SKM-1 treated with dmso at 0.1 percent for 144 hours (cell line): ENCODE measurements at regions not wholly inside any gene's neighbourhood (a gene's known extent, or its start where the extent isn't known, plus 50 kb on each side); places are given as distances from the start of the nearest gene placed in this dataset.
"Not testable (repeated sequence)": the region's sequence is repeated elsewhere in the genome, so short reads cannot be mapped to it uniquely, and the experiment has no call there.

Experiments used
- DNase-seq: peaks from one replicate; lab custom pipeline; 2025; ENCODE audit not compliant: unreplicated experiment; lab: John Stamatoyannopoulos, UW

DNA sequence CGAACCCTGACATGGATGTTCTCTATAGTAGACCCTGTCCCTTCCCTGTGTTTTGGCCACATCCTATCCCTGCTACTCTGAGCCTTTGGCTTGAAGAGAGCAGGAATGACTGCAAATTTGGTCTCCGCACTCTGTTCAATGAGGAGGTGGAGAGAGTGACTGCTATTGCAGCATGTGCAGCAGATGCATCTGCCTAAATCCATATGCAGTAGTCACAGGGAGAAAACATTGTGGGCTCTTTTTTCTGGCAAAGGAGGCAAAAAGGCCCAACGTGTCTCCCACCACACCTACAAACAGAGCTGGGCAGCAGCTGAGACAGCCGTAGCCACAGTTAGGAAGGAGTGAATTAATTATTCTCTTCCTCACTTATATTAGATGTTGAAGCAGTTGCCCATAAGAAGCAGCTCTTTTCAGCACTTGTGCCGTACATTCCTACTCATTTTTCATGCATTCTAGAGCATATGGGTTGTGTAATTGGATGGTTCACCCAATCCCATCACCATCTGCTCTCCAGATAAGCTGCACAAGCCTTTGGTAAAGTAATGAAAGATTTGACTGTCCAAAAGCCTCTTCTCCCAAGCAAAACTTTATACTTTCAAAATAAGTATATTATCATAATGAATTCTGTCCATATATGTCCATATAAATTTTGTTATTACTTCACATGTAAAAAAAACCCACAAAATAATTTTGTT, 147.9 kb upstream of the FAM47A start:
- no peak for DNase-seq

DNA sequence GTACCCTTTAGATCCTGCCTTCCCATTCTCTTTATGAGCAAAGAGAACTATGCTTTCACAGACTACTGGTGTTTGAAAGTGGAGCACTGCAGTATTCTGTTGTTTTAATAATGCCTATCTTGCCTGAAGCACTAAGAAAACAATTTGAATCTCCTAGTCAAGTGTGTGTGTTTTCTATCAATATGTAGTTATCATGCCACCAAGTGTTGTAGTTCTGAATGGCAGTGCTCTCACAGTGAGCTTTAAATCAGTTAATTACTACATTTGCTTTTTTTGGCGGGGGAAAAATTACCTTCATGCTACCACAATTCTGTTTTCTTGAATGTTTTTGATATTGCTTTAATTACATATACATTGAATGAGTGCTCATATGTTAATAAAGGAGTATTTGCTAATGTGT, 143.6 kb upstream of the FAM47A start:
- no peak for DNase-seq

DNA sequence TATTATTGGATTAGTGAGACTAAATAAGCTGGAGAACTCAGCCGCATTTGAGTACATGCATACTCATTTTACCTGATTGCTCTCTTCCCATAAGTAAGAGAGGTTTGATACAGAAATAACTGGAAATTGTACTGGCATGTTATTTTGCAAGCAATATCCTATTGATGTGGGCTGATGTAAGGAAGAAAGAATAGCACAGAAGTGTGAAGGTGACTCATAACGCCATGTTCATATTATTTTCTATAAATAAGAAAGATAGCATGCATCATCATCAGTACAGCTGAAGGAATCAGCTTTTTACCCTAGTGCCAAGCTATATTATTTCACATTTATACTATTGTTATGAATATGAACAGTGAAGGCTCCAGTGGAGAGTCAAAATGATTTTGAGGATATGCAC, 138.3 kb upstream of the FAM47A start:
- DNase-seq: no peak

DNA sequence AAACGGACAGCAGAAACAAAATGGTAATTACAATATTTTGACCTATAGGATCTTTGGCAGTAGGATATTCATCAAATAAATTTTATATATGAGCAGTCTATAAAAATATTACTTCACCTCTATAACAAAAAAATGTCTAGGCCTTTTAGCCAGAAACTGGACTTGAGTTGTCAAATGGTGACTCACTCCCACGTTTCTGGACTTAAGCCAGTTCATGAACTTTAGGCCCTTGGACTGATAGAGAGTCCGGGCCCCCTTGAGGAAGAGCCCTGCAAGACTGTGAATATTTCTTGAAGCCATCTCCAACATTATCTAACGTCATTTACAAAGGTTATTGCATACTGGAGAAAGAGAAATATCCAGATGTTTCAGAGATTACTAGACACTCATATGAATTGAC, 106.8 kb upstream of the FAM47A start:
- DNase-seq: no peak

DNA sequence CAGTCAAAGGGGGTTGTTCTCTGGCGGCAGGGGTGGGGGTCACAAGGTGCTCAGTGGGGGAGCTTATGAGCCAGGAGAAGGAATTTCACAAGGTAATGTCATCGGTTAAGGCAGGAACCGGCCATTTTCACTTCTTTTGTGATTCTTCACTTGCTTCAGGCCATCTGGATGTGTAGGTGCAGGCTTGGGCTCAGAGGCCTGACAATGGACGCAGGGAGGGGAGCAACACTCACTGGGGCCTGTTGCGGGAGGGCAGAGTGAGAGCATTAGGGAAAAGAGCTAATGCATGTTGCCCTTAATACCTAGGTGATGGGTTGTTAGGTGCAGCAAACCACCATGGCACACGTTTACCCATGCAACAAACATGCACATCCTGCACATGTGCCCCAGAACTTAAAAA, 98.0 kb upstream of the FAM47A start:
- DNase-seq: not testable (repeated sequence)

DNA sequence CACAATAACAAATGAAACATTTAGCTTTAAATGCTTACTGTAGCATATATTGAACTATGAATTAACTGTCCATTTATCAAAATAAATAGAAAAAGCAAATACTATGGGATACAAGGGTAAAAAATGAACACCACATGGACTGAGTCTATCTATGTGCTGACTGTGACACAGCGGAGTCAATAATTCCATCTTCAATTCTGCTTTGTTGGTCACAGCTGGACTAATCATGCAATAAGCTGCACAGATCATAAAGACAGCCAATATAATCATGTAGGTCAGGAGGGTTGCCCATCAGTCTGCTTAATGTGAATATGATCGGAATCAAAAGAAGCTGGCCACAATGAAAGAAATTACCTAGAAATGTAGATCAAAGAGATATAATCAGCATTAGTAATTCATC, 95.7 kb upstream of the FAM47A start:
- no peak for DNase-seq

DNA sequence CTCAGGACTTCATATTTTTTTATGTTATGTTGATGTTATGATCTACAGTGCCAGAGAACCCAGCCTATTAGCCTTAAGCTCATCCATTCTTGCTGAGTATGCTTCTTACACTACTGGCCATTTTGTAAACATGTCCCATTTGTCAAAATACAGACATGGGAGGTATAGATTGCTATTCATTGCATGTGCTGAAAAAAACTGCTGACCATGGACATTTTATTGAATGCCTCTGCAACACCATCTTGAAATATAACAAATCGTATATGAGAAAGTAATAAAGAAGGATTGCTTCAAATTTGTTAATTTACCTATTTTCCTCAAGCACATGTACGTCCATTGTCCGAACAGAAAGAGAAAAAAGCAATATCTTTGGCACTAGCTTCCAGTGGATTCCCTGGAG, 91.5 kb upstream of the FAM47A start:
- no peak for DNase-seq

DNA sequence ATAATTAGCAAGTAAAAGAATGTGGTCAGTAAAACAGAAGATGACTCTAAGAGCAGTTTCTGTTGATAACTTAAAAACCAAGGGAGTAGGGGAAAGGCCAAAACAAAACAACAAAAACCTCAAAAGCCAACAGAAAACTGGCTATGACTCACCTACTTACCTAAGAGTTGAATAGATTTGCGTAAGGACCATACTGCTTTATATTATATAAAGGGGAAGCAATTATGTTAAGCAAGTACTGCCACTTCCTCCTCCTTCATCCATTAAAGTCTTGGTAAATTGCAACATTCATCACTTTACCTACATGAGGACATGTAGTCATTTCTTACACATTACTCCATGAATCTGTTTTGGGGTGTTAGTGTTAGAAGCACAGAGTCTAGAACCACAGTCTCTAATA, 85.9 kb upstream of the FAM47A start:
- DNase-seq: peak; percentile 92

DNA sequence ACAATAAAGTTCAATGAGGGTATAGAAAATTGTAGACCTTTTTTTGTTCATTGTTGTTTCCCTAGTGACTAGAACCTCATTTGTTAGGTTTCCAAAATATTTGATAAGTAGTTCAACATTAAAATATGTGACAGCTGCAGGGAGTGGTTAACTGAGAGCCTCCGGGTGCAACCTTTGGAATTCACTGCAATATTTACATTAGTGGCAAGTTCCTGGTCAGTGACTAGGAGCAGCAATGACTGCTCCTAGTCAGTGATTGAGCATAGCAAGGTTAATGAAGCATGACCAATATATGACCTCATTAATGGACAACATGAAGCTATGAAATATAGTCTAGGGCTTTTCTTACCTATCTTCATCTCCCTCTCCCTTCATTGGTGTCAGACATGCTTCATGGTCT, 65.8 kb upstream of the FAM47A start:
- DNase-seq: no peak
